ENCODE measurements at regions not wholly inside any gene's neighbourhood (a gene's known extent, or its start where the extent isn't known, plus 50 kb on each side); places are given as distances from the start of the nearest gene placed in this dataset.

DNA sequence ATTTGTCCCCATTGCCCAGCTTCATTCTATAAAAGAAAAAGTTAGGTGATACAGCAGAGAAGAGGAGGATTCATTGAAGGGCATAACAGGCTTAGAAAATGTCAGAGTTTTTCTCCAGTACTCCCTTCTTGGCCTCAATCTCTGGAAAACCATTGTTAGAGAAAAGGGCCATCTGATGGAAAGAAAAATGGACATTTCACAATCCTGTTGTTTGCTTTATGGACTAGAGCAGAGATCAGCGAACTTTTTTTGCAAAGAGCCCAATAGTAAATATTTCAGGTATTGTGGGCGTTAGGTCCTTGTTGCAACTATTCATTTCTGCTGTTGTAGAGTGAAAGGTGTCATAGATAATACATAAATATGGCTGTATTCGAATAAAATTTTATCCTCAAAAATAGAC, 208.8 kb downstream of the TLE4 start:
- TF ChIP-seq, protein P1, sequence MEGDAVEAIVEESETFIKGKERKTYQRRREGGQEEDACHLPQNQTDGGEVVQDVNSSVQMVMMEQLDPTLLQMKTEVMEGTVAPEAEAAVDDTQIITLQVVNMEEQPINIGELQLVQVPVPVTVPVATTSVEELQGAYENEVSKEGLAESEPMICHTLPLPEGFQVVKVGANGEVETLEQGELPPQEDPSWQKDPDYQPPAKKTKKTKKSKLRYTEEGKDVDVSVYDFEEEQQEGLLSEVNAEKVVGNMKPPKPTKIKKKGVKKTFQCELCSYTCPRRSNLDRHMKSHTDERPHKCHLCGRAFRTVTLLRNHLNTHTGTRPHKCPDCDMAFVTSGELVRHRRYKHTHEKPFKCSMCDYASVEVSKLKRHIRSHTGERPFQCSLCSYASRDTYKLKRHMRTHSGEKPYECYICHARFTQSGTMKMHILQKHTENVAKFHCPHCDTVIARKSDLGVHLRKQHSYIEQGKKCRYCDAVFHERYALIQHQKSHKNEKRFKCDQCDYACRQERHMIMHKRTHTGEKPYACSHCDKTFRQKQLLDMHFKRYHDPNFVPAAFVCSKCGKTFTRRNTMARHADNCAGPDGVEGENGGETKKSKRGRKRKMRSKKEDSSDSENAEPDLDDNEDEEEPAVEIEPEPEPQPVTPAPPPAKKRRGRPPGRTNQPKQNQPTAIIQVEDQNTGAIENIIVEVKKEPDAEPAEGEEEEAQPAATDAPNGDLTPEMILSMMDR (IDR thresholded peaks at IDR 0.05): no peak
- TF ChIP-seq POLR2A (IDR thresholded peaks at IDR 0.05): no peak

Measured in upper lobe of left lung (tissue), 4 donors.